T1000 (cell line): ENCODE measurements at regions not wholly inside any gene's neighbourhood (a gene's known extent, or its start where the extent isn't known, plus 50 kb on each side); places are given as distances from the start of the nearest gene placed in this dataset.
"Not testable (repeated sequence)": the region's sequence is repeated elsewhere in the genome, so short reads cannot be mapped to it uniquely, and the experiment has no call there.

ENCODE experiments used
- DNase-seq: peaks from one replicate; lab custom pipeline; 2025; ENCODE audit warnings: mixed read lengths; lab: John Stamatoyannopoulos, UW

GRCh38 chr1:199791495-199791894 lies 236.0 kb upstream of the NR5A2 start:
- no peak for DNase-seq

DNA sequence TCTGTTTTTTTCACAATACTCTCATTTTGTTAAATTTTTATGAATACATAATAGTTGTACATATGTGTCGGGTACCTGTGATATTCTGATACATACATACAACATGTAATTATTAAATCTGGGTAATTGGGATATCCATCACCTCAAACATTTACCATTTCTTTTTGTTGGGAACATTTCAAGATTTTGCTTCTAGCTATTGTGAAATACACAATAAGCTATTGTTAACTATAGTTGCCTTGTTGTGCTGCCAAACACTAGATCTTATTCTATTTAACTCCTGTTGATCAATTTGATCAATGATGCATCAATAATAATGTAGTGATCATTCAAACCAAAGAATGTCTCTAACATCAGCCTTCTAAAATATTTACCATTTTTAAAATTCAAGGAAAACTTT lies 234.6 kb upstream of the NR5A2 start:
- DNase-seq: no peak

DNA sequence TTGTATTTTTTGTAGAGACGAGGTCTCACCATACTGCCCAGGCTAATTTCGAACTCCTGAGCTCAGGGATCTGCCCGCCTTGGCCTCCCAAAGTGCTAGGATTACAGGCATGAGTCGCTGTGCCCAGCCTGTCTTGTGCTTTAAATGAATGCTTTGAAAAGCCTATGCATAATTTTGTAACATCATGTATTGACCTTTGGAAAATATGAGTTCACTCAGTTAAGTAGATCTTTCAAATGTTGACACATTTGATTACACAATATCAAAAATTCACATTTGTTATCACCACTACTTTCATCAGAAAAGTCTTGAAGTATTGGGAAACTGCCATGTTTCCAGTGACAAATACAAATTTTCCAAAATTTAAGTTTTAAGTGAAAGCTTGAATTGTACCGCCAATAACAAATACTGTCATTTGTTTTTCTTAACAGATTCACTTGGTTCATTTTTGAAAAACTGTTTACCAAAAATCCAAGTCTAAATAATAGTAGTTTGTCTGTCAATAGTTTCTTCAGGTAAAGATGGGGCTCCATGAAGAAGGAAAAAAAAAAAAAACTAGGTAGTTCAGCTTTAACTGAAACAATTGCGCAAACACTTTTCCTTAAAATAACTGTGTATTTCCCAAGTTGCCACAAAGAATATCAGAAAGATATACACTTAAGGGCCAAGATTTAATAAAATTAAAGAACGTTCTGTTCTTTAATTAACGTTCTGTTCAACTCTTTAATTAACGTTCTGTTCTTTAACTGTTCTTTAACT lies 233.2 kb upstream of the NR5A2 start:
- no peak for DNase-seq

- no peak for DNase-seq
These were observed 228.4 kb upstream of the NR5A2 start for GRCh38 chr1:199799116-199799515.

DNA sequence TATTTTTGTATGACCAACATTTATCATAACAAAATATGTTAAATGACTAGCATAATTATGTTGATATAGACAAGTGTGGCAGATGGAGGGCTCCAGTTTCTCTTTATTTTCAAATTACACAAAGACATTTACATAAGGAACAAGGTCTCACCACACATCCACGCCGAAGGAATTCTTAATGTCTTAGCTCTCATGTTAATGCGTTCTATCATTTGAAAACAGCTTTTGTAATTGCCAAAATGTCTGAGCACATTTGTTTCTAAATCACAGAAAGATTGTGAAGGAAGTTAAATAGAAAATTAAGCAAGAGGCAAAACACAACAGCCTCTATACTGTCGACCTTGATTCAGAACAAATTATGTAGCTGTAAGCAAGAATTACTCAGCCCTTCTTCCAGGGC lies 223.0 kb upstream of the NR5A2 start:
- DNase-seq: no peak

DNA sequence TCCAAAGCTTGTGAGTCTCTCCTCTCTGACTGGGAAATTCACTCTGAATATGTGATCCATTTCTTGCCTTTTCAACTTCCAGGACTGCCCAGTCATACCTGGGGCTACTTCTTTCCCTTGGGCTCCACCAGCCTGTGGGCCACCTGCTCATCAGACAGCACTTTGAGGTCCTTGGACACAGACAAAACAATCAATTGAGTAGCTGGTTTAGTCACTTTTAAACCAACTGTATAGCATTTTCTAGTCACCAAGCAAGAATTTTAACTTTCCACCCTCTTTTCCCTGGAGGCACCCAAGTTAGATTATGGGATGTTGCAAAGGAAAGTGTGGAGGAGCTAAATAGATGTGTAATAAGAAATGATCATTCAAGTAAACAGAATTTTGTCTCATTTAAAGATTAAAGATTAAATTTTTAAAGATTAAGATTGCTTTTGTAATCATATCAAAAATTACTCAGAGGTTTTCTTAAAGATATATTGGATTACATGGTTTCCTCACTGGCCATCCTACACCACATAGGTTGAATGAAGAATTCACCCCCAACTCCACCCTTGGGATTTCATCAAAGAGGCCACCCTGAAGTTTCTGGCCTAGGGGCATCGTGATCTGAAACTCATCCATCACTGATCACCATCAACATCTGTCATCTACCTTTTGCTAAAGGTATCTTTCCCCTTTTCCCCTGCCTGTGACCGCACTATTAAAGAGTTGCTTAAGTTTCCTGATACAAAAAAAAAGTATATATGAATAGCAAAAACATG lies 219.2 kb upstream of the NR5A2 start:
- no peak for DNase-seq

DNA sequence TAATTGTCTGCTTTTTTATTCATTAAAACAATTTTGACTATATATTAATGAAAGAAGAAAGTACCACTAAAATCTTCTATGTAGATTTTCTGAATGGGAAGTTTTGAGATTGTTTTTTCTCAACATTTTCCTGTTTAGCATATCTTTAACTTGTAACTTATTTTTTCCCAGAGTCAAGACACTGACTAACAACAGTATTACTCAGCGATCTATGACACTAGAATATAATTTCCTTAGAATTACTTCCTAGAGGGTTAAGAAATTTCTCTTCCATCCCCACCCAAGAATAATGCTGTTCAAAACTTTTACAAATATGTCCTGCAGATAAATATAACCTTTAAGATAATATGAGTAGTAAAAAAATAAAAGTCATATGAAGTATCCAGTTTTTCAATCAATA lies 218.2 kb upstream of the NR5A2 start:
- no peak for DNase-seq

DNA sequence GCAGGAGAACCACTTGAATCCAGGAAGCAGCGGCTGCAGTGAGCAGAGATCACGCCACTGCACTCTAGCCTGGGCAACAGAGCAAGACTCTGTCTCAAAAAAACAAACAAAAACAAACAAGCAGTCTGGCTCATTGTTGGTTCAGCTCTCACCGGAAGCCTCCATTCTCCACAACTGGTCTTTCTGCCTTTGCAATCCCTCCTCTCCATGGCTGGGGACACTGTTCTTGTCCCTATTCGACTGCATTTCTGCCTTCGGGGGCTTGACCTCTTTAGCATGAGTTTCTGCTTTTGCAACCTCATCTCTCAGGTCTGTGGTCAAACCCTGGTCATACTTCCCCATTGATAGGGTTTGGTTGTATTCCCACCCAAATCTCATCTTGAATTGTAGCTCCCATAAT lies 216.3 kb upstream of the NR5A2 start:
- no peak for DNase-seq

DNA sequence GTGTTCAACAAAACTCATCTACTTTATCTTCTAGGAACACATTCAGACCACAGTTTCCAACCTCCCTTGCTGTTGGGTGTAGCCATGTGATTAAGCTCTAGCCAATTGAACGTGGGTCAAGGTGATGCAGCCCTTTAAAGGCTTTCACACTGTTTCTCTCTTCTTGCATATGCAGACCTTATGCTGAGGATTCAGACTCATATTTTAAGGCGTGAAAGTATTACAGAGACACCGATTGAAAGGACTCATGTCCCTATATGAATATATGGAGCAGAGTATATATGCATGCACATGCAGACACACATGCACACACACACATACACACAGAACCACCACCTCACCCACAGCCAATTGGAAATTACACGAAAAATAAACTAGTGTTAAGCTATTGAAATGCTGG lies 214.3 kb upstream of the NR5A2 start:
- DNase-seq: no peak

DNA sequence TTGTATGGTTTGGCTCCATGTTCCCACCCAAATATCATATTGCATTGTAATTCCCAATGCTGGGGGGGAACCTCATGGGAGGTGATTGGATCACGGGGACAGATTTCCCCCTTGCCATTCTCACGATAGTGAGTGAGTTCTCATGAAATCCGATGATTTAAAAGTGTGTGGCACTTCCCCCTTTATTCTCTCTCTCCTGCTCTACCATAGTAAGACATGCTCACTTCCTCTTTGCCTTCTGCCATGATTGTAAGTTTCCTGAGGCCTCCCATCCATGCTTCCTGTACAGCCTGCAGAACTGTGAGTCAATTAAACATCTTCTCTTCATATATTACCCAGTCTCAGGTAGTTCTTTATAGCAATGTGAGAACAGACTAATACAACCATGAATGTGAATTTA lies 211.6 kb upstream of the NR5A2 start:
- no peak for DNase-seq

- no peak for DNase-seq
These were observed 210.2 kb upstream of the NR5A2 start for GRCh38 chr1:199817266-199817665.

GRCh38 chr1:199821029-199821779 lies 206.3 kb upstream of the NR5A2 start:
- no peak for DNase-seq

DNA sequence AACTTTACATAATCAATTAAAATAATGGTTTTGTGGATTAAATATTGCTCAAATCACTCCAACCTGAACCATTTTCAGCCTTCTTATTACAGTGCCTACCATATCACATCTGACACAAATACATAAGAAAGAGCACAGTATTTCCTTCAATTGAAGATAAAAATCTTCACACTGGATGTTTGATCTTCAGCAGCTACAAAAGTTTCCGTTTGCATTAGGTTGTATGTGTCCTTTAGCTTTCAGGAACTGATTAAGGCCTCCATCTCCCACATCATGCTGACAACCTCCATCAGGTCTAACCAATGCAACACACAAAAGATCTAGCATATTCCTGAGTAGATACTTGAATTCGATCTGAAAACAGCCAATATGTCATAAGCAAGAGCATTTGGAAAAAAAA lies 195.1 kb upstream of the NR5A2 start:
- no peak for DNase-seq

GRCh38 chr1:199834711-199835110 lies 192.8 kb upstream of the NR5A2 start:
- DNase-seq: no peak

GRCh38 chr1:199836430-199836829 lies 191.1 kb upstream of the NR5A2 start:
- no peak for DNase-seq

DNA sequence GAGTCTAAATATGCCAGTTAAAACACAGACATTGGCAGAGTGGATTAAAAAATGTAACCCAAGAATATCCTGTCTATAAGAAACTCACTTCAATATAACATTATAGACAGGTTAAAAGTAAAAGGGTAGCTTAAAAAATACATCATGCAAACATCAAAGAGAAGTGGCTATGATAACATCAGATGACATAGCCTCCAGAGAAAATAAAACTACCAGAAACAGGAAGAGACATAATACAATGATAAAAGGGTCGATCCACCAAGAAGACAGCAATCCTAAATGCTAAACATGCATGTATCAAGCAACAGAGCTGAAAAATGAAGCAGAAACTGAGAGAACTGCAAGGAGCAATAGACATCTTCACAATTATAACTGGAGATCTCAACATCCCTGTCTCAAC lies 190.2 kb upstream of the NR5A2 start:
- DNase-seq: no peak

DNA sequence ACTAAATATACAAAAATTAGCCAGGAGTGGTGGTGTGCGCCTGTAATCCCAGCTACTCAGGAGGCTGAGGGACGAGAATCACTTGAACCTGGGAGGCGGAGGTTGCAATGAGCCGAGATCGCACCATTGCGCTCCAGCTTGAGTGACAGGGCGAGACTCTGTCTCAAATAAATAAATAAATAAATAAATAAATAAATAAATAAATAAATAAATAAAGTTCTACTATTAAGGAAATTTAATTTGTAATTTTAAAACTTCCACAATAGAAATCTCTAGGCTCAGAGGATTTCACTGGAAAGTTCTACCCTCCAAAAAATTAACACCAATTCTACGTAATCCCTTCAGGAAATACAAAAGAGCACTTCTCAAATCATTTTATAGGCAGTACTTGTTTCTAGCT lies 187.9 kb upstream of the NR5A2 start:
- not testable (repeated sequence) for DNase-seq

- not testable (repeated sequence) for DNase-seq
These were observed 184.4 kb upstream of the NR5A2 start for GRCh38 chr1:199843096-199843495.

DNA sequence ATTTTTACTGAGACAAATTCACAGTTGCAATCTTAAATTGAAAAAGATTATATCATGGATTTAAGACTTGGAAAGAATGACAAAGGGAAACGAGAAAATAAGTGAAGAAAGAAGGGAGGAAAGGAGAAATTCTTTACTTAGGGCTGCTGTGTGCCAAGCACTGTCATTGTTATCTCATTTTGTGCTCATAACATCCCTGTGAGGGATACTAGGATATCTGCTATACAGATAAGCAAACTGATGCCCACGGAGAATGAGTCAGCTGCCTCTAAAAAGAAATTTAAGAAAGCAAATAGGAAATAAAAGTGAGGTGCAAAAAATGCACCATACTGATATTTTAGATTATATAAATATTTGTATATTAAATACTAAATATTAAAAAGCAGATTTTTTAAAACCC lies 183.6 kb upstream of the NR5A2 start:
- DNase-seq: no peak

DNA sequence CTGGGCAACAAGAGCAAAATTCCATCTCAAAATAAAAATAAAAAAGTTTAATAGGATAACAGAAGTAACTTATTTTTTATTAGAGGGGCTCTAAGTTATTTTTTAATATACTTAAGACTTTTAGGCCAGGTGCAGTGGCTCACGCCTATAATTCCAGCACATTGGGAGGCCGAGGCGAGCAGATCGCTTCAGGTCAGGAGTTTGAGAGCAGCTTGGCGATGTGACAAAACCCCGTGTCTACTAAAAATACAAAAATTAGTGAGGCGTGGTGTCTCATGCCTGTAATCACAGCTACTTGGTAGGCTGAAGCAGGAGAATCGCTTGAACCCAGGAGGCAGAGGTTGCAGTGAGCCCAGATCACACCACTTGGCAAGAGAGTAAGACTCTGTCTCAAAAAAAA lies 180.5 kb upstream of the NR5A2 start:
- no peak for DNase-seq

DNA sequence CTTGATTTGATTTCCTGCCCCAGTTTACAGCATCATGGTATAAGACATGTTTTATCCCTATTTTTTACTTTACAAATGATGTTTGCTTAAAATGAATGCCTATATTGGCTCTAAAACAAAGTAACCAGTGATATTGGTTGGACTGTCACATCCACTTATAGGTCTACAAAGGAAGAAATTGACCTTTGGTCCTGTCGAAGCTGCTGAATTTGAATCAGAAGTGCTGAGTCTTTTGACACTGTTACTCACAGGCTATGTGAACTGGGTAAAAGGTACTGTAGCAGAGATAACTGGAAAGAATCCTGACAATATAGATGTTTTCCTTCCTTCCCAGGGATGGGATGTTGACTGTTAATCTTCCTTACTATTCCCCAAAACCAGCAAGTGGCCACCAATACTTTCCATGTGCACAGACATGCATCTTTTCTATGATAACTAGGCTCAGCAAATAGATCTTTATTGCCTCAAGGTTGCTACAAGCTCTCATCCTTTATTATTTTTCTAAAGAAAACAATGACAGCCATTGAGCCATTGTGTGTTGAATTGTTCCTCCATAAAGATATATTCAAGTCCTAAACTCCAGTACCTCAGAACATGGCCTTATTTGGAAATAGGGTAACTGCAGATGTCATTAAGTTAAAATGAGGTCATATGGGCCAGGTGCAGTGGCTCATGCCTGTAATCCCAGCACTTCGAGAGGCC lies 175.9 kb upstream of the NR5A2 start:
- DNase-seq: no peak

DNA sequence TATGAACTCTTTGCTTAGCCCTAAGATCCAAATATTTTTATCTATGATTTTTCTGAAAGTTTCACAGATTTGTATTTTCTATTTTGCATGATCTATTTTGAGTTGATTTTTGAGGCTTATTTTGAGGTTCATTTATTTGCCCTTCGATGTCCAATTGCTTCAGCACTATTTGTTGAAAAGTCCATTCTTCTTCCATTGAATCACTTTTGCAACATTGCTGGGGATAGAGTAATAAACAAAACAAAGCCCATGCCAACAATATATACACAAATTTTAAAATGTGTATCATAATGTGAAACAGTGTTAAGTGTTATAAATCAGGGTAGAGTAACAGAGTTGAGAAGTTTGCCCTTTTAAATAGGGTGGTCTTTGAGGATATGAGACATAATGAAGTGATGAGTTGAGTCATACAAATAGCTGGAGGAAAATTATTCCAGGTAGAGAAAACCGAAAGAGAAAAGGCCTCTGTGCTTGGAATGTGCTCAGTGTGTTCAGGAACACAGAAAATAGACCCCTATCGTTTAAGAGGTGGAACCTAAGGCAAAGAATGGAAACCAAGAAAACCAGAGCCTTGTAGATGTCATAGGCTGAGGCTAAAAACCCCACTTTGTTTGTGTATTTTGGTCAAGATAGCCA lies 172.7 kb upstream of the NR5A2 start:
- no peak for DNase-seq
